CD4-positive, alpha-beta T cell (primary cell): ENCODE measurements at regions not wholly inside any gene's neighbourhood (a gene's known extent, or its start where the extent isn't known, plus 50 kb on each side); places are given as distances from the start of the nearest gene placed in this dataset.

Experiments
- ATAC-seq: fragments of 200-7000 bp; cut with Tn5 transposase; one replicate; pipeline ENCODE4 v1.10.0; 2022; ENCODE audit warnings: mild to moderate bottlenecking; ENCODE audit not compliant: poor library complexity
- CTCF ChIA-PET: fragments of 350-600 bp; sonication (Branson Sonifier 250); formaldehyde crosslinking; loops from one replicate; lab custom pipeline; 2021; ENCODE audit warnings: antibody characterized with exemption, inconsistent platforms; lab: Charles Lee
- POLR2A ChIA-PET: fragments of 350-600 bp; sonication (Branson Sonifier 250); formaldehyde crosslinking; loops from one replicate; lab custom pipeline; 2021; ENCODE audit warnings: antibody characterized with exemption, inconsistent platforms; lab: Charles Lee
- DNase-seq, 14 experiments: peaks; one replicate each; pipeline ENCODE4 v3.0.0-alpha.2; 2013 to 2020; ENCODE audit warnings: mixed read lengths in 2 of 14
- H3K27ac ChIP-seq, 2 donors: one replicate each; pipeline versions ENCODE4 v1.5.1 to v1.7.0; 2013; ENCODE audit warnings: low read length in 2 of 2, low read depth in 1 of 2, mild to moderate bottlenecking in 1 of 2
- H3K27me3 ChIP-seq, 2 experiments: 1 replicate in 1 of 2; 2 replicates in 1 of 2; pipeline versions ENCODE4 v1.6.1 to v1.7.0; 2013; ENCODE audit warnings: low read length in 2 of 2, control low read depth in 1 of 2, mild to moderate bottlenecking in 1 of 2, moderate library complexity in 1 of 2; ENCODE audit not compliant: insufficient read depth in 2 of 2, control insufficient read depth in 1 of 2
- H3K36me3 ChIP-seq: one replicate; pipeline ENCODE4 v1.6.1; 2013; ENCODE audit warnings: low read length, control low read depth; ENCODE audit not compliant: insufficient read depth
- H3K4me1 ChIP-seq: one replicate; pipeline ENCODE4 v1.6.1; 2013; ENCODE audit warnings: low read length, control low read depth; ENCODE audit not compliant: insufficient read depth
- H3K4me3 ChIP-seq: one replicate; pipeline ENCODE4 v1.5.1; 2013; ENCODE audit warnings: mild to moderate bottlenecking, low read length, moderate library complexity
- H3K9me3 ChIP-seq, 2 experiments: 1 replicate in 1 of 2; 2 replicates in 1 of 2; pipeline versions ENCODE4 v1.6.1 to v1.7.0; 2013; ENCODE audit warnings: low read length in 2 of 2, mild to moderate bottlenecking in 2 of 2, control low read depth in 1 of 2, moderate library complexity in 1 of 2; ENCODE audit not compliant: control insufficient read depth in 1 of 2, insufficient read depth in 1 of 2
- H3K27ac Mint-ChIP-seq: one replicate; pipeline ENCODE4 v1.8.0; 2020; ENCODE audit warnings: mixed read lengths
- H3K27me3 Mint-ChIP-seq: one replicate; pipeline ENCODE4 v1.8.0; 2021; ENCODE audit warnings: mixed read lengths
- H3K36me3 Mint-ChIP-seq: one replicate; pipeline ENCODE4 v1.8.0; 2021; ENCODE audit warnings: low read depth, mixed read lengths
- H3K4me1 Mint-ChIP-seq: one replicate; pipeline ENCODE4 v1.8.0; 2021; ENCODE audit warnings: low read depth, mixed read lengths
- H3K4me3 Mint-ChIP-seq: one replicate; pipeline ENCODE4 v1.8.0; 2020; ENCODE audit warnings: mild to moderate bottlenecking, mixed read lengths
- H3K9me3 Mint-ChIP-seq: one replicate; pipeline ENCODE4 v1.8.0; 2020; ENCODE audit warnings: mixed read lengths
- CTCF ChIP-seq: fragments of 200-600 bp; IDR thresholded peaks from one replicate; pipeline ENCODE4 v1.8.0; 2022; ENCODE audit warnings: antibody characterized with exemption, mild to moderate bottlenecking
- intact Hi-C, 2 experiments: fragments of 100-400 bp; cut with DNase I in 1 of 2; cut with micrococcal nuclease in 1 of 2; formaldehyde crosslinking; loops; one replicate each; pipeline versions ENCODE4 v1.15.1 to v1.9.0; 2023 to 2025; cut with DNase I, micrococcal nuclease

DNA sequence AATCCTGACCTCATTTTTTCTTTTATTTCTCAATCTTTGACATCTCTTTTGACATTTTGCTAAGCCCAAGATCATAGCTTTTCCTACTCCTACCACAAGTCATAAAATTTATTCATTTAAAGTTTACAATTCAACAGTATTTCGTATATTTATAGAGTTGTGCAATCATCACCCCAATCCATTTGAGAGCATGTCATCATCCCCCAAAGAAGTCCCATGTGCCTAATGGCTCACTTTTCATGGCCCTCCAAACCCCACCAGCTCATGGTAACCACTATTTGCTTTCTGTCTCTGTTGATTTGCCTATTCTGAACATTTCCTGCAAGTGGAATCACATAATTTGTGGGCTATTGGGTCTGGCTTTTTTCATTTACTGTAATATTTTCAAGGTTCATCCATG, 52.5 kb upstream of the GLI3 start:
- no peaks in the 10 kb centered on the region for H3K36me3 Mint-ChIP-seq
- DNase-seq (no peak), ATAC-seq (no peak)
- H3K9me3 Mint-ChIP-seq = no peaks in the 10 kb centered on the region
- Histone ChIP-seq H3K4me1 (no peaks in the 10 kb centered on the region), H3K4me3 (no peak overlapping the region), H3K36me3 (no peaks in the 10 kb centered on the region), H3K27me3 (no peaks in the 10 kb centered on the region), H3K27ac (no peak overlapping the region), H3K9me3 (no peaks in the 10 kb centered on the region)
- ChIA-PET CTCF (no interaction called here), POLR2A (no interaction called here)
- no peaks in the 10 kb centered on the region for H3K4me1 Mint-ChIP-seq
- no peak overlapping the region for H3K4me3 Mint-ChIP-seq
- intact Hi-C loops = no loop called here
- TF ChIP-seq CTCF = no peak
- no peak overlapping the region for H3K27ac Mint-ChIP-seq
- no peaks in the 10 kb centered on the region for H3K27me3 Mint-ChIP-seq
